ENCODE measurements at regions not wholly inside any gene's neighbourhood (a gene's known extent, or its start where the extent isn't known, plus 50 kb on each side); places are given as distances from the start of the nearest gene placed in this dataset.

- no peak for TF ChIP-seq CTCF (conservative IDR thresholded peaks at IDR 0.05)
- TF ChIP-seq ZFX (IDR thresholded peaks at IDR 0.05) = no peak
Measured at GRCh38 chr17:13958773-13959172, 110.5 kb upstream of the COX10 start.

Data from C4-2B (cell line).